ENCODE measurements at regions not wholly inside any gene's neighbourhood (a gene's known extent, or its start where the extent isn't known, plus 50 kb on each side); places are given as distances from the start of the nearest gene placed in this dataset.

GRCh38 chr10:128839134-128839533, 627.9 kb upstream of the MGMT start:
- DNase-seq, result no peak

GRCh38 chr10:128839701-128840100, 627.3 kb upstream of the MGMT start:
- no peak for DNase-seq

GRCh38 chr10:128843972-128844371, 623.1 kb upstream of the MGMT start:
- no peak for DNase-seq

GRCh38 chr10:128846927-128847326, 620.1 kb upstream of the MGMT start:
- DNase-seq, result no peak

- no peak for DNase-seq
Observed at GRCh38 chr10:128848810-128849209, 618.2 kb upstream of the MGMT start.

GRCh38 chr10:128850647-128851046, 616.4 kb upstream of the MGMT start:
- DNase-seq, result no peak

- no peak for DNase-seq
Observed at GRCh38 chr10:128851281-128851680, 615.8 kb upstream of the MGMT start.

GRCh38 chr10:128851726-128852125, 615.3 kb upstream of the MGMT start:
- no peak for DNase-seq

GRCh38 chr10:128852449-128852848, 614.6 kb upstream of the MGMT start:
- no peak for DNase-seq

- no peak for DNase-seq
Observed at GRCh38 chr10:128852902-128853301, 614.1 kb upstream of the MGMT start.

- DNase-seq, result no peak
Observed at GRCh38 chr10:128853537-128853936, 613.5 kb upstream of the MGMT start.

- DNase-seq, result no peak
Observed at GRCh38 chr10:128854204-128854603, 612.8 kb upstream of the MGMT start.

GRCh38 chr10:128854963-128855362, 612.1 kb upstream of the MGMT start:
- DNase-seq, result no peak

GRCh38 chr10:128855618-128856428, 611.2 kb upstream of the MGMT start:
- DNase-seq, result no peak

- no peak for DNase-seq
Observed at GRCh38 chr10:128859738-128860386, 607.2 kb upstream of the MGMT start.

- DNase-seq, result no peak
Observed at GRCh38 chr10:128860574-128860973, 606.5 kb upstream of the MGMT start.

- DNase-seq, result no peak
Observed at GRCh38 chr10:128861018-128861901, 605.8 kb upstream of the MGMT start.

GRCh38 chr10:128863411-128863810, 603.6 kb upstream of the MGMT start:
- no peak for DNase-seq

- DNase-seq, result no peak
Observed at GRCh38 chr10:128863823-128864405, 603.1 kb upstream of the MGMT start.

GRCh38 chr10:128864554-128865295, 602.3 kb upstream of the MGMT start:
- DNase-seq, result no peak

- no peak for DNase-seq
Observed at GRCh38 chr10:128865436-128866195, 601.4 kb upstream of the MGMT start.

- DNase-seq, result no peak
Observed at GRCh38 chr10:128866551-128866950, 600.5 kb upstream of the MGMT start.

All from NCI-H2107 (cell line).